ENCODE measurements at regions not wholly inside any gene's neighbourhood (a gene's known extent, or its start where the extent isn't known, plus 50 kb on each side); places are given as distances from the start of the nearest gene placed in this dataset.

- no peak for TF ChIP-seq CTCF (IDR thresholded peaks at IDR 0.05)
- TF ChIP-seq EP300 (IDR thresholded peaks at IDR 0.05): no peak
Observed at GRCh38 chr4:115215935-115216334, 102.5 kb upstream of the NDST4 start.

All from esophagus muscularis mucosa (tissue), 3 donors.